ENCODE measurements at regions not wholly inside any gene's neighbourhood (a gene's known extent, or its start where the extent isn't known, plus 50 kb on each side); places are given as distances from the start of the nearest gene placed in this dataset.

GRCh38 chr2:221087779-221088178 is 484.3 kb downstream of the EPHA4 start:
- no peak for TF ChIP-seq EZH2 (IDR thresholded peaks at IDR 0.05; ENCODE audit: insufficient read depth, low read length)
- TF ChIP-seq, protein P1, sequence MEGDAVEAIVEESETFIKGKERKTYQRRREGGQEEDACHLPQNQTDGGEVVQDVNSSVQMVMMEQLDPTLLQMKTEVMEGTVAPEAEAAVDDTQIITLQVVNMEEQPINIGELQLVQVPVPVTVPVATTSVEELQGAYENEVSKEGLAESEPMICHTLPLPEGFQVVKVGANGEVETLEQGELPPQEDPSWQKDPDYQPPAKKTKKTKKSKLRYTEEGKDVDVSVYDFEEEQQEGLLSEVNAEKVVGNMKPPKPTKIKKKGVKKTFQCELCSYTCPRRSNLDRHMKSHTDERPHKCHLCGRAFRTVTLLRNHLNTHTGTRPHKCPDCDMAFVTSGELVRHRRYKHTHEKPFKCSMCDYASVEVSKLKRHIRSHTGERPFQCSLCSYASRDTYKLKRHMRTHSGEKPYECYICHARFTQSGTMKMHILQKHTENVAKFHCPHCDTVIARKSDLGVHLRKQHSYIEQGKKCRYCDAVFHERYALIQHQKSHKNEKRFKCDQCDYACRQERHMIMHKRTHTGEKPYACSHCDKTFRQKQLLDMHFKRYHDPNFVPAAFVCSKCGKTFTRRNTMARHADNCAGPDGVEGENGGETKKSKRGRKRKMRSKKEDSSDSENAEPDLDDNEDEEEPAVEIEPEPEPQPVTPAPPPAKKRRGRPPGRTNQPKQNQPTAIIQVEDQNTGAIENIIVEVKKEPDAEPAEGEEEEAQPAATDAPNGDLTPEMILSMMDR (IDR thresholded peaks at IDR 0.05; ENCODE audit: insufficient read depth, low read depth, low read length) = no peak
